ENCODE measurements at regions not wholly inside any gene's neighbourhood (a gene's known extent, or its start where the extent isn't known, plus 50 kb on each side); places are given as distances from the start of the nearest gene placed in this dataset.

GRCh38 chr9:115425601-115426000 is 307.6 kb upstream of the TNC start:
- Histone ChIP-seq H3K27ac (ENCODE audit: insufficient read length, low read depth, low read length) (no peak overlapping the region), H2AFZ (ENCODE audit: low read length) (no peak overlapping the region)

More at GRCh38 chr9:115425601-115426000, 307.6 kb upstream of the TNC start:
- peaks cover 15 to 35% (median 25%) of the 10 kb centered on the region in 3 experiments for H3K36me3 Mint-ChIP-seq (ENCODE audit: insufficient read depth in 1 of 3, low read depth in 3 of 3)
- Histone ChIP-seq H2BK5ac (ENCODE audit: insufficient read length, low read length) (no peak overlapping the region), H2BK120ac (ENCODE audit: low read depth, low read length, poor library complexity, severe bottlenecking) (no peak overlapping the region), H2AK5ac (ENCODE audit: insufficient read length, low read length) (no peak overlapping the region), H4K20me1 (ENCODE audit: control insufficient read depth, insufficient read depth, insufficient read length) (no peaks in the 10 kb centered on the region), H2BK15ac (ENCODE audit: low read depth, low read length) (no peak overlapping the region), H3K9me3 (ENCODE audit: control insufficient read depth, low read depth, low read length) (peaks cover 2% of the 10 kb centered on the region), H3K23me2 (ENCODE audit: insufficient read length, low read depth, low read length, poor library complexity, severe bottlenecking) (no peaks in the 10 kb centered on the region), H3K79me2 (ENCODE audit: insufficient read depth, low read length) (no peaks in the 10 kb centered on the region), H3K4me1 (ENCODE audit: insufficient read depth, low read length) (no peaks in the 10 kb centered on the region), H3K4ac (ENCODE audit: low read depth, low read length) (no peak overlapping the region), H3K18ac (ENCODE audit: insufficient read length, low read depth, low read length) (no peak overlapping the region), H3T11ph (ENCODE audit: low read length) (no peak overlapping the region), H4K8ac (replicated peaks; ENCODE audit: insufficient read length, low read depth, low read length) (no peak overlapping the region), H3K9ac (ENCODE audit: extremely low read depth, insufficient read length, low read length) (no peak overlapping the region), H3K79me1 (ENCODE audit: insufficient read depth, low read depth, low read length, poor library complexity, severe bottlenecking) (no peaks in the 10 kb centered on the region), H3K14ac (ENCODE audit: insufficient read depth, low read length) (no peak overlapping the region), H4K91ac (ENCODE audit: insufficient read length, low read depth, low read length) (no peak overlapping the region), H3K56ac (ENCODE audit: insufficient read length, low read depth, low read length) (no peak overlapping the region), H3K27me3 (ENCODE audit: insufficient read depth, low read length) (no peaks in the 10 kb centered on the region), H4K5ac (ENCODE audit: insufficient read length, low read depth, low read length) (no peak overlapping the region), H3K23ac (ENCODE audit: insufficient read length, low read depth, low read length) (no peak overlapping the region), H3K4me2 (ENCODE audit: insufficient read depth, insufficient read length, low read length) (no peak overlapping the region), H2BK20ac (ENCODE audit: low read depth, low read length, poor library complexity, severe bottlenecking) (no peak overlapping the region), H2BK12ac (ENCODE audit: insufficient read length, low read depth, low read length) (no peak overlapping the region)
- peaks cover 29 to 30% of the 10 kb centered on the region in 2 experiments for H3K9me3 Mint-ChIP-seq
- TF ChIP-seq CTCF (conservative IDR thresholded peaks at IDR 0.05) = no peak
- H3K4me1 Mint-ChIP-seq = no peaks in the 10 kb centered on the region
- H3K4me3 Mint-ChIP-seq = no peak overlapping the region
- DNase-seq = no peak
- no peaks in the 10 kb centered on the region for H3K27me3 Mint-ChIP-seq (ENCODE audit: low read depth)
- H3K27ac Mint-ChIP-seq = no peak overlapping the region
